GM18870 (cell line): ENCODE measurements at regions not wholly inside any gene's neighbourhood (a gene's known extent, or its start where the extent isn't known, plus 50 kb on each side); places are given as distances from the start of the nearest gene placed in this dataset.
"Not testable (repeated sequence)": the region's sequence is repeated elsewhere in the genome, so short reads cannot be mapped to it uniquely, and the experiment has no call there.

Experiments
- ATAC-seq: cut with Tn5 transposase; IDR thresholded peaks from one replicate; pipeline ENCODE4 v1.9.1; 2021; ENCODE audit warnings: moderate library complexity; ENCODE audit not compliant: unreplicated experiment

- not testable (repeated sequence) for ATAC-seq
Measured at GRCh38 chr14:105747503-105748203, 221.3 kb downstream of the TMEM121 start.

DNA sequence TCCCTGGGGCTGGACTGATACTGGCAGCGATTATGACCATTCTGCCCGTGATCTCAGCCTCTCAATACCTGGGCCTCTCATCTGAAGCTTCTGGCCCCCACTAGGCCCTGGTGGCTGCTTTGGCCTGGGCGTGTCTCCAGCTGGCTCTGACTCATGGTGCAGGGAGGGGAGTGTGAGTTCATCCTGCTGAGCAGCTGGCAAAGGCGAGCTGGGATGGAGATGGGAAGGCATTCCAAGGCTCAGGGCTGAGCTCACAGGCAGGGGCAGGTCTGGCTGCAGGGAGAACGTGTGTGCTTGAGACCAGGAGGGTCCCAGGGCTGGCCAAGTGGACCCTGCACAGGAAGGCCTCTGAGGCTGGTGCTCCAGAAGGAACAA lies 221.8 kb downstream of the TMEM121 start:
- no peak for ATAC-seq

DNA sequence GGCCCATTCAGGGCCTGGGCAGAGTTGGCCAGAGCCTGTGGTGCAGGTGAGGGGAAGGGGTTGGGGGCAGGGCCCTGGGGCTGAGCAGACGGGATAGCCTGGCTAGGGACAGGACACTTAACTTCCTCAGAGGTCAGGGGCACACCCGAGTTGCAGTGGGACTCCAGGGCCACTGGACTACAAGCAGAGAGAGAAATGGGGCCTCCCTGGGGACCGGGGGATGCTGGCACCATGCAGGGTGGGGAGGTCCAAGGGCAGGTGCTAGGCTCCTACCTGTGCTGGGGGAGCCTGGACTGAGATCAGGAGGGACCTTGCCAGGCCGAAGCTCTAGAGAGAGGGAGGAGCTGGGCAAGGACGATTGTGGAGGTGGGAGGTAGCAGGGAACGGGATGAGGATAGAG lies 222.3 kb downstream of the TMEM121 start:
- ATAC-seq: not testable (repeated sequence)

- ATAC-seq: not testable (repeated sequence)
Measured at GRCh38 chr14:105749870-105750541, 223.6 kb downstream of the TMEM121 start.

GRCh38 chr14:105751291-105751751 lies 224.9 kb downstream of the TMEM121 start:
- not testable (repeated sequence) for ATAC-seq

- ATAC-seq: not testable (repeated sequence)
Measured at GRCh38 chr14:105752420-105752819, 226.0 kb downstream of the TMEM121 start.

DNA sequence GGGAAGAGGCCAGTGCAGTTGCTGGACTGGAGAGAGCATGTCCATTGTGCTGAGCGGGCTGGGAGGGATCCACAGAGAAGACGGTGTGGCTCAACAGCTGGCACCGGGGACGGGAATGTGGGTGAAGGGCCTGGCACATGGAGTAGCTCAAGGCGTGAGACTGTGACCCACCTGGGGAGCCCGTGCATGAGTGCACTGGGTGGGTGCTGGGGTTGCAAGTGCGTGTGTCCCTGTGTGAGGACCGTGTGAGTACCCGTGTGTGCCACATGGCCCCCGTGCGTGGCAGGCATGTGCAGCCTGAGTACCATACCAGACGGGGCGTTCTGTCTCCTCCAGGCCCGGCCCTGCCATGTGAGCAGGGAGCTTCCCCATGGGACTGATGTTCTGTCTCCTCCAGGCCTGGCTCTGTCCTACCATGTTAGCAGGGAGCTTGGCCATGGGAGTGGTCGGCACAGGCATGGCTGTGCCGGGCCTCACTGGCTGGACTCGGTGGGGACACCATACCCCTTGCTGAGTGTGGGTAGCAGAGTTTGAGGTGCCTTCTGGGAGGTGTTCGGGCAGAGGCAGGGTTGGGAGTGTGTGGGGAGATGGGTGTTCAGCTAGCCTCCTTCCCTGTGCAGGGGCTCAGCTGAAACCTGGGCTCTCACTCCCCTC lies 234.4 kb downstream of the TMEM121 start:
- ATAC-seq: no peak

DNA sequence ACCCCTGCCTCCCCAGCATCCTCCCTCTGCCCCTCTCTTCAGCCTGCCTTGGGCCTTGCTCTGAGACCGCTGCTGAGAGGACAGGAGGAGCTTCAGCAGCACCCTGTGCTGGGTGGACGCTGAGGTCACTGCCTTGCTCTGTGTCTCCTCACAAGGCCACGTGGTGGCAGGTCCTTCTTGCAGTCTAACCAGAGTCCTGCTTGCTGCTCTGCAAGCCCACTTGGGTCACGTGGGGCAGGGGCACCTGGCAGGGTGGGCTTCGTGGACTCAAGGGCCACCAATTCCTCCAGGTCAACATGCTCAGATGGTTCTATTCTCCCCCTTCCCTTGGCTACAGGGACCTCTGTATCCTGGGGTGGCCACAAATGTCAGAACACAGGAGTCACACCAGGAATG lies 235.0 kb downstream of the TMEM121 start:
- ATAC-seq: not testable (repeated sequence)

DNA sequence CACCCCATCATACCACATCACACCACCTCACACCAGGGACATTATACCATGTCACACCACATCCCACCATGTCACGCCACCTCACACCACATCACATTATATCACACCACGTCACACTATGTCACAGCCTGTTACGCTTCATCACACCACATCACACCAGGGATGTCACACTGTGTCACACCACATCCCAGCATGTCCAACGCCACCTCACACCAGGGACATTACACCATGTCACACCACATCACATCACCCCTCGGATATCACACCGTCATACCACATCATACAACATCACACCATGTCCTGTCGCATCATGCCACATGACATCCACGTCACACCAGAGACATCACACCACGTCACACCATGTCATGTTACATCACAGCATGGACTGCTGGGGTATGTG lies 235.5 kb downstream of the TMEM121 start:
- ATAC-seq: no peak

- not testable (repeated sequence) for ATAC-seq
Measured at GRCh38 chr14:105762262-105762661, 235.9 kb downstream of the TMEM121 start.

DNA sequence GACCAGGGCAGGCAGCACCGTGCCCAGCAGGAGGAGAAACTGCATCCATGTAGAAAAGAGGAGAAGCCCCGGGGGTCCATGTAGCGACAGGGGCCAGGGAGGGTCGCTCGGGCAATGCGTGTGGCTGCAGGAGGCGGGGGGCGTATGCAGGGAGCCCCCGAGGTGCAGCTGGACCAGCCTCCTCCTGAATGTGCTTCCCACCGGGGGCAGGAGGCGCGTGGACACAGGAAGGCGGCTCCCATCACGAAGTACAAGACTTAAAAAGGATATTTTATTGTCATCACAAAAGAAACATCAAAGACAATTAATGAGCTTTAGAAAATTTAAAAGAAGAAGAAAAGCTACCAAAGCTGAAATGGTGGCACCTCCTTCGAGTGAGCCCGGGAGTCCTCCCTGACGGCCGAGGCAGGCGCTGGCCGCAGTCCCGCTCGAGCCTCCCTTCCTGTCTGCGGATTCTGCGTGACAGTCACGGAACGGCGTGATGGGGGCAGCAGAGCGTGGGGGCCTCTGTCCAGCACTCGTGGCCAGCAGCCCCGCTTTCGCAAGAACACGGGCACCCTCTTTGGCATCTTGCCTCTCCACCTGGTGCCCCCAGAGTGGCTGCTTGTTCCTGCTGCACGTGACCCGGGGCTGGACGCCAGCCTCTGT lies 238.0 kb downstream of the TMEM121 start:
- not testable (repeated sequence) for ATAC-seq

DNA sequence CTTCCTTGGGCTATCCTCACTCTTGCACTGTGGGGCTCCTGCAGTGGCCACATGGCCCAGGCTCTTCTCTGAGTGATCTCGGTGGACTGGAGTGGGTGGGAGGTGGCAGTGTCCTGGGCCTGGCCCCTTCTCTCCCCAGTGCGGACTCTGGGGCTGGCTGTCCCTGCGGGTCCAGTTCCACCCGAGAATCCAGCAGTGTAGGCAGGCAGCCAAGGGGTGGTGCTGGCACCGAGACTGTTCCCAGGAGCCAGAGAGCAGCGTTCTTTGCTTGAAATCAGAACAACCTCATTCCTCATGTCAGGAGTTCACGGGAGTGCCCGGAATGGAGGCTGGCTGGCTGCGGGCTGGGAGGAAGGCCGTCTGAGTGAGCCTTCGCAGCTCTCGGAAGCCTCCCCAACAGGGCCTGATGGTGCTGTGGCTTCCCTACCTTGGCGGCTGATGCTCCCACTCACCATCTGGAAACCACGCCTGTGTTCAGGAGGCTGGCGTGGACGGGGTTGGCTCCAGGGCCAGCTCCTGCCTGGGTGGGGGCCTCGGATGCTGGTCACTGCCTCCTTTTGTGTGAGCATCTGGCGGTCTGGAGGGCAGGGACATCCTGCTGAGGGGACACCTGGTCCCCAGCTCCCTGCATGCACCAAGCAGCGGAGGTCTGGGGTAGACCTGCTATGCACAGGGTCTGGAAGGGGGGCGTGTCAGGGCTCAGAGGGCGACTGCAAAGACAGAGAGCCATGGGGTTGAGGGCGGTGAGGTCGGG lies 238.9 kb downstream of the TMEM121 start:
- ATAC-seq: not testable (repeated sequence)

- no peak for ATAC-seq
Measured at GRCh38 chr14:105765893-105766614, 239.7 kb downstream of the TMEM121 start.

- no peak for ATAC-seq
Measured at GRCh38 chr14:105767315-105767714, 240.9 kb downstream of the TMEM121 start.

DNA sequence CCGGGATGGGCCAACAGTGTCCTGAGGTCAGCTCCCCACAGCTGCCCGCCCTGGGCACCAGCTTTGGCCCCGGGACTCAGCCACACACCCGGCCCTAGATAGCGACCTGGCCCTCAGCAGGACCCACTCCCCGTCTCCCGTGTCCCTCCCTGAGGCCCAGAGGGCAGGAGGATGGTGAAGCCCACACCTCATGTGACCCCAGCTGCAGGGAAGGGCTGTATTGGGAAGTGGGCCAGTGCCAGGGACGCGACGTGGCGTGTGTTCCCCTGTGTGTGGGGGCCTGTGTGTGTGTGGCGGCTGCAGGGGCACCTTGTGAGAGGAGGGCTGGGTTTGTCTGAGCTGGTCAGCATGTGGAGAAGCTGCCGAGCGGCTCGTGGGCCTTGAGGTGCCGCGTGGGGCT lies 241.7 kb downstream of the TMEM121 start:
- ATAC-seq: not testable (repeated sequence)

DNA sequence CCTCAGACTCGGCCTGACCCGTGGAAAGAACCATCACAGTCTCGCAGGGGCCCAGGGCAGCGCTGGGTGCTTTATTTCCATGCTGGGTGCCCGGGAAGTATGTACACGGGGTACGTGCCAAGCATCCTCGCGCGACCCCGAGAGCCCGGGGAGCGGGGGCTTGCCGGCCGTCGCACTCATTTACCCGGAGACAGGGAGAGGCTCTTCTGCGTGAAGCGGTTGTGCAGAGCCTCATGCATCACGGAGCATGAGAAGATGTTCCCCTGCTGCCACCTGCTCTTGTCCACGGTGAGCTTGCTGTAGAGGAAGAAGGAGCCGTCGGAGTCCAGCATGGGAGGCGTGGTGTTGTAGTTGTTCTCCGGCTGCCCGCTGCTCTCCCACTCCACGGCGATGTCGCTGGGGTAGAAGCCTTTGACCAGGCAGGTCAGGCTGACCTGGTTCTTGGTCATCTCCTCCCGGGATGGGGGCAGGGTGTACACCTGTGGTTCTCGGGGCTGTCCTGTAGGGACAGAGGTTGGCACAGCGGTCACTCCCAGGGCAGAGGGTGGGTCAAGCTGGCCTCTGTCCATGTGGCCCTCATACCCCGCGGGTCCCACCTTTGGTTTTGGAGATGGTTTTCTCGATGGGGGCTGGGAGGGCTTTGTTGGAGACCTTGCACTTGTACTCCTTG lies 242.8 kb downstream of the TMEM121 start:
- not testable (repeated sequence) for ATAC-seq

DNA sequence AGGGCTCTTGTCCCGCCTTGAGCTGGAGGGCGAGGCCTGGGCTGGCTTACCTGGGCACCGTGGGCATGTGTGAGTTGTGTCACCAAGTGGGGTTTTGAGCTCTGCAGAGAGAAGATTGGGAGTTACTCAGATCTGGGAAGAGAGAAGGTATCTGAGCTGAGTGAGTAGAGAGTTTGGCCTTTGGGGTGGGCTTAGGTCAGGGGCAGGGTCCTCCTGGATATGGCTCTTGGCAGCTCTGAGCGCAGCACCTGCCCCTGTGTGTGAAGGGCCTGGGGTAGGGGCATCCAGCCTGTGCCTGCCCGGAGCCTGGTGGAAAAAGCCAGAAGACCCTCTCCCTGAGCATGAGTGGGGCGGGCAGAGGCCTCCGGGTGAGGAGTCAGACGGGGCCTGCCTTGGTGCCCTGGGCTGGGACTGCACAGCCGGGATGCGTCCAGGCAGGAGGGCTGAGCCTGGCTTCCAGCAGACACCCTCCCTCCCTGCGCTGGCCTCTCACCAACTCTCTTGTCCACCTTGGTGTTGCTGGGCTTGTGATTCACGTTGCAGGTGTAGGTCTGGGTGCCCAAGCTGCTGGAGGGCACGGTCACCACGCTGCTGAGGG lies 244.3 kb downstream of the TMEM121 start:
- ATAC-seq: not testable (repeated sequence)

DNA sequence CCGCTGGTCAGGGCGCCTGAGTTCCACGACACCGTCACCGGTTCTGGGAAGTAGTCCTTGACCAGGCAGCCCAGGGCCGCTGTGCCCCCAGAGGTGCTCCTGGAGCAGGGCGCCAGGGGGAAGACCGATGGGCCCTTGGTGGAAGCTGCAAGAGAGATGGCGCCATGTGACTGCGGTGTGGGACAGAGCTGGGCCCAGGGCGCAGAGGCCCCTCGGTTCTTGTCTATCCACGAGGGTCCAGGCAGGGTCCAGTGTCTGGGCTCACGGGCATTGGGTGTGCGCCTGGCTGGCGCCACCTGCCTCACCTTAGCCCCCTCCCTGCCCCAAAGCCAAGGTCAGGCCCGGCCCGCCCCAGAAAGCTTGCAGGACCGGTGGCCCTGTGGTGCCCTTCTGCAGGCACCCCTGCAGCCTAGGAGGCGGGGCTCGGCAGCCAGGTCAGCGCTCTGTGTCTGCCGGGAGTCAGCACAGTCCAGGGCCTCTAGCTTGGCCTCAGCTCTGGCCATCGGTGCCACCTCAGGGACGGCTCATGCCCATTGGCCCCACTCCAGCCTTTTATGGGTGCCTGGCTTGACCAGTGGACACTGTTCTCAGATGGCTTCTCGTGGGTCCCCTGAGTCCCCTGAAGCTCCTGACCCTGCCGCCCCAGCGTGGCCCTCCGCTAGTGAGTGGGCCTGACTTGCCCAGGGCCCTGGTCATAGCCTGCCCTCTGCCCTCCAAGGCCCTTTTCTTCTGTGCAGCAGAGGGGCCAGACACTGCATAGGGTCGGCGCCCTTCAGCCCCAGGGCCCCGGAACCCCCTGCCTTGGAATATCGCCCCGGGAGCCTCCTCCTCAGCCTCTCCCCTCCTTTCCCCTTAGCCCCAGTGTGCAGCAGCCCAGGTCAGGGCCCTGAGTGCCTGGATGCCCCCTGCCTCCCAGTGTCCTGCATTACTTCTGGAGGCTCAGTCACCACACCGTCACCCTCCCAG lies 245.2 kb downstream of the TMEM121 start:
- not testable (repeated sequence) for ATAC-seq
